GM23248 (cell line): ENCODE measurements at regions not wholly inside any gene's neighbourhood (a gene's known extent, or its start where the extent isn't known, plus 50 kb on each side); places are given as distances from the start of the nearest gene placed in this dataset.
"Not testable (repeated sequence)": the region's sequence is repeated elsewhere in the genome, so short reads cannot be mapped to it uniquely, and the experiment has no call there.

ENCODE experiments used
- DNase-seq: peaks from one replicate; pipeline ENCODE4 v3.0.0-alpha.2; 2015
- H2AFZ ChIP-seq: fragments of 200-600 bp; sonication (generic); 2 replicates; pipeline ENCODE4 v1.6.1; 2016; ENCODE audit warnings: antibody characterized with exemption
- H3F3A ChIP-seq: fragments of 200-600 bp; sonication (generic); 2 replicates; pipeline ENCODE4 v1.6.1; 2016; ENCODE audit warnings: mild to moderate bottlenecking, antibody characterized with exemption, mixed run types; ENCODE audit not compliant: insufficient read depth
- H3K27ac ChIP-seq: fragments of 200-600 bp; sonication (generic); 2 replicates; pipeline ENCODE4 v1.5.1; 2016; ENCODE audit warnings: mild to moderate bottlenecking
- H3K27me3 ChIP-seq: fragments of 200-600 bp; sonication (generic); replicated peaks from 2 replicates; pipeline ENCODE4 v1.6.1; 2016; ENCODE audit warnings: mild to moderate bottlenecking; ENCODE audit not compliant: insufficient read depth
- H3K36me3 ChIP-seq: fragments of 200-600 bp; sonication (generic); 2 replicates; pipeline ENCODE4 v1.6.1; 2016; ENCODE audit warnings: low read depth, mild to moderate bottlenecking
- H3K4me1 ChIP-seq: fragments of 200-600 bp; sonication (generic); 2 replicates; pipeline ENCODE4 v1.6.1; 2016; ENCODE audit warnings: mild to moderate bottlenecking; ENCODE audit not compliant: insufficient read depth
- H3K4me2 ChIP-seq: fragments of 200-600 bp; sonication (generic); one replicate; pipeline ENCODE4 v1.6.1; 2016; ENCODE audit warnings: mild to moderate bottlenecking; ENCODE audit not compliant: unreplicated experiment
- H3K4me3 ChIP-seq: fragments of 200-600 bp; sonication (generic); 2 replicates; pipeline ENCODE4 v1.5.1; 2016; ENCODE audit warnings: mild to moderate bottlenecking
- H3K79me2 ChIP-seq: fragments of 200-600 bp; sonication (generic); 2 replicates; pipeline ENCODE4 v1.6.1; 2016; ENCODE audit warnings: mild to moderate bottlenecking; ENCODE audit not compliant: insufficient read depth
- H3K9ac ChIP-seq: fragments of 200-600 bp; sonication (generic); 2 replicates; pipeline ENCODE4 v1.6.1; 2016; ENCODE audit warnings: mild to moderate bottlenecking
- H3K9me2 ChIP-seq: fragments of 200-600 bp; sonication (generic); 2 replicates; pipeline ENCODE4 v1.6.1; 2016; ENCODE audit warnings: mixed run types, mild to moderate bottlenecking, moderate library complexity; ENCODE audit not compliant: insufficient read depth
- H3K9me3 ChIP-seq: fragments of 200-600 bp; sonication (generic); one replicate; pipeline ENCODE4 v1.6.1; 2017; ENCODE audit warnings: low read depth
- H4K20me1 ChIP-seq: fragments of 200-600 bp; sonication (generic); 2 replicates; pipeline ENCODE4 v1.6.0; 2016; ENCODE audit not compliant: insufficient read depth
- EZH2 ChIP-seq: fragments of 200-600 bp; sonication (generic); IDR thresholded peaks from 2 replicates; pipeline ENCODE4 v1.6.1; 2018; ENCODE audit warnings: antibody characterized with exemption, mild to moderate bottlenecking; ENCODE audit not compliant: insufficient read depth, poor library complexity, severe bottlenecking
- EZH2phosphoT487 ChIP-seq: fragments of 200-600 bp; sonication (generic); IDR thresholded peaks from 2 replicates; pipeline ENCODE4 v1.6.1; 2018; ENCODE audit warnings: antibody characterized with exemption, moderate library complexity, mild to moderate bottlenecking, low read depth; ENCODE audit not compliant: insufficient read depth
- WGBS, 2 experiments: methylation state at CpG; one replicate each; pipeline ENCODE4 v1.1.6; 2015 to 2017; ENCODE audit warnings: low lambda C conversion rate in 2 of 2, low coverage in 1 of 2; ENCODE audit errors: missing lambda C conversion rate in 2 of 2; 5-methylcytosine and 5-hydroxymethylcytosine counted together
- in situ Hi-C: fragments of 300-500 bp; cut with MboI; formaldehyde crosslinking; loops from 2 replicates; pipeline ENCODE4 v1.15.0; 2020

DNA sequence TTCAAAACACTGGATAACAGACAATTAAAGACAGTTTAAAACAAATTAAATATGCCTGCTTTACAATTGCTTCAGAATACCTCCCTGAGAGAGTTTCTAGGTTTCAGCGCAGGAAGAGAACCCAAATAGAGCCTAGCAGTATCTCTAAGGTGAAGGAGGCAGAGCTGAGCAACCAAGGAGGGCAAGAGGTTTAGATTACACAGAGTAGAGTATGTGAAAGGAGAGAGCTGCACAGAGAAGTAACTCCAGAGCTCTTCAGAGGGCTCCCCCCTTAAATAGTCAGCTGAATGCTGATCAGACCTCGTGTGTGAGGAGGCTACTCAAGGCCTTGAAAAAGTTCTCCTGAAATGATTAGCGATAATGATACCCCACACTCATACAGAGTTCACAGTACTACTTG, 386.5 kb upstream of the TCF4 start:
- no peaks in the 10 kb centered on the region for H3K9me2 ChIP-seq
- H3K9me3 ChIP-seq = no peaks in the 10 kb centered on the region
- no peak for DNase-seq
- 71 to 80% methylated on average over 3 of the region's 3 CpGs for WGBS, 2 experiments
- H4K20me1 ChIP-seq = no peaks in the 10 kb centered on the region
- no peaks in the 10 kb centered on the region for H3K79me2 ChIP-seq
- TF ChIP-seq EZH2phosphoT487 (no peak), EZH2 (no peak)
- H3K9ac ChIP-seq = no peak overlapping the region
- H3K36me3 ChIP-seq = no peaks in the 10 kb centered on the region
- no peak overlapping the region for H2AFZ ChIP-seq
- H3F3A ChIP-seq = no peaks in the 10 kb centered on the region
- no peak overlapping the region for H3K4me3 ChIP-seq
- no peaks in the 10 kb centered on the region for H3K27me3 ChIP-seq
- no peaks in the 10 kb centered on the region for H3K4me1 ChIP-seq
- H3K4me2 ChIP-seq = no peak overlapping the region
- in situ Hi-C loops = no loop called here
- no peak overlapping the region for H3K27ac ChIP-seq

DNA sequence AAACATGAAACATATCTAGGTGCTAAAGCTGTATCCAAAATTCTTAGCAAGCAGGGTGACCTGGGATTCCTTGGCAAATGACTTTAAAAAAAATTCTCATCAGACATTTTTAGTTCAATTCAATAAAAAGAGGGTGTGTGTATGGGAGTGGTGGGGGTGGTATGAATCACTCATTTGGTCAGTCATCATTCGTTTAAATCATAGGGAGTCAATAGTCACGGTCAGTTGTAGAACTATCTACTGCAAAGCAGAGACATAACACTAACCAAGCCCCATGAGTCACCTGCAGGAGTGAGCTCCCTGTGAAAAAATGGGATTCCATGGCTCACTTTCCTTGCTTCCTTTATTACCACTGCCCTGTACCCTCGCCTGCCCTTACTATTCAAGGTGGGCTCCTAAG, 380.6 kb upstream of the TCF4 start:
- Histone ChIP-seq H3K9ac (no peak overlapping the region), H3K4me2 (no peak overlapping the region), H3K9me3 (no peaks in the 10 kb centered on the region), H3K79me2 (no peaks in the 10 kb centered on the region), H3K36me3 (no peaks in the 10 kb centered on the region), H3K9me2 (no peaks in the 10 kb centered on the region), H3K4me3 (no peak overlapping the region), H4K20me1 (no peaks in the 10 kb centered on the region), H3F3A (no peaks in the 10 kb centered on the region), H3K27me3 (no peaks in the 10 kb centered on the region), H2AFZ (no peak overlapping the region), H3K27ac (no peak overlapping the region), H3K4me1 (peaks cover 8% of the 10 kb centered on the region; the same call in 1 of the 2 replicates)
- DNase-seq = peak; percentile 58
- in situ Hi-C loops = no loop called here
- 21 to 33% methylated on average over 3 of the region's 3 CpGs for WGBS, 2 experiments
- no peak for TF ChIP-seq EZH2phosphoT487
- TF ChIP-seq EZH2 = no peak

DNA sequence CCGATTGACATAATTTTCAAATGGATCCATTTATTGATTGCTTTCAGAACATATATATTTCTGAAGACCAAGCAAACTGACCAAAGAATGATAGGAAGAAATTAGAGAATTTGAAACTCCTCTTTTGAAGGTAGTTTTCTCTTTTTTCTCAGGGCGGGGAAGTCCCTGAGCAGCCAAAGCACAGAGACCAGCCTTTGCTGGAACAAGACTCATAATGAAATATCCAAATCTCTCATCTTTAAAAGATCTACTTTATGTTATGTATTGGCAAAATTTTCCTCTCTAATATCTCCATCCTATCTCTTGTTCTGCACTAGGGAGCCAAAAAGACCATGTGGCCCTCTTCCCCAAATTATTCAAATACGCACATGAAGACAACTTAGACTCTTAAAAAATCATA, 379.0 kb upstream of the TCF4 start:
- no peak for DNase-seq
- Histone ChIP-seq H3F3A (no peaks in the 10 kb centered on the region), H3K9me2 (no peaks in the 10 kb centered on the region), H2AFZ (no peak overlapping the region), H3K27ac (no peak overlapping the region), H3K4me1 (peaks cover 8% of the 10 kb centered on the region; the same call in 1 of the 2 replicates), H4K20me1 (no peaks in the 10 kb centered on the region), H3K4me2 (no peak overlapping the region), H3K36me3 (no peaks in the 10 kb centered on the region), H3K9ac (no peak overlapping the region), H3K9me3 (no peaks in the 10 kb centered on the region), H3K27me3 (no peaks in the 10 kb centered on the region), H3K79me2 (no peaks in the 10 kb centered on the region), H3K4me3 (no peak overlapping the region)
- 97% methylated on average over 3 of the region's 3 CpGs for WGBS, 2 experiments
- in situ Hi-C loops = no loop called here
- no peak for TF ChIP-seq EZH2phosphoT487

DNA sequence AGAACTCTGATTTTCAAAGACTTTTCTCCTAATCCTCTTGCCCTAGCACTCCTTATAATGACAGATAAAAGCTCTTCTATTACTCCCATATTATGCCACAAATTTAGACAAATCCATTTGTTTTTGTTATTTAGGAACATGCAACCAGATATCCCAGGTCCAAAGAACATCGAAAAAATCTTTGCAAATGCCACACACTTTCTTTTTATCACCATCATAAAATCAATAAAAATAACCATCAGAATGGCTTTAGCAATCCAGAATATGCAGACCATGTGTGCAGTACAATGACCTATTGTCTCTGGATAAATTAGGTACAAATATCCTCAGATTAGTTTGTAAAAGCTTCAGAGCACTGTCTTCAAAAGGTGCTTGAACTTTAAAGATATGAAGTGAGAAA, 376.2 kb upstream of the TCF4 start:
- Histone ChIP-seq H3K9me2 (no peaks in the 10 kb centered on the region), H3K4me3 (no peak overlapping the region), H3K27ac (no peak overlapping the region), H3K27me3 (no peaks in the 10 kb centered on the region), H3K4me2 (no peak overlapping the region), H4K20me1 (no peaks in the 10 kb centered on the region), H3K36me3 (no peaks in the 10 kb centered on the region), H3K79me2 (no peaks in the 10 kb centered on the region), H3K4me1 (peaks cover 13% of the 10 kb centered on the region; the same call in 1 of the 2 replicates), H3K9ac (no peak overlapping the region), H2AFZ (no peak overlapping the region), H3K9me3 (no peaks in the 10 kb centered on the region), H3F3A (no peaks in the 10 kb centered on the region)
- DNase-seq = no peak
- WGBS, 2 experiments = 24 to 33% methylated on average over 1 of the region's 1 CpG
- no peak for TF ChIP-seq EZH2
- TF ChIP-seq EZH2phosphoT487 = no peak
- in situ Hi-C loops = no loop called here

DNA sequence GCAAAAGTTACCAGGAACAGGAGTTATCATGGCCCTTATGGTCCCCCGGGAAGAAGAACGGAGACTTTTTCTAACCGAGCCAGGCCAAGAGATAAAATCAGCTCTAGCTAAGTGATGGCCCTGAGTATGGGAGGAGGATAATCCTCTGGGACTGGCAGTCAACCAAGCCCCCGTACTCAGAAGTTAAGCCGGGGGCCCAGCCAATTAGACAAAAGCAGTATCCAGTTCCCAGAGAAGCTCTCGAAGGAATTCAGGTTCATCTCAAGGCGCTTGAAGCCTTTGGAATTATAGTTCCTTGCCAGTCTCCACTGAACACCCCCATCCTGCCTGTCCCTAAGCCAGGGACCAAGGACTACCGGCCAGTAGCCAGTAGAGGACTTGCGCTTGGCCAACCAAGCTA, 365.3 kb upstream of the TCF4 start:
- H3F3A ChIP-seq = no peaks in the 10 kb centered on the region
- TF ChIP-seq EZH2 (no peak), EZH2phosphoT487 (no peak)
- H3K27me3 ChIP-seq = no peaks in the 10 kb centered on the region
- H3K27ac ChIP-seq = no peak overlapping the region
- H3K9ac ChIP-seq = no peak overlapping the region
- H3K9me3 ChIP-seq = no peaks in the 10 kb centered on the region
- no peaks in the 10 kb centered on the region for H3K36me3 ChIP-seq
- no peak overlapping the region for H3K4me3 ChIP-seq
- WGBS, 2 experiments = 86 to 90% methylated on average over 9 of the region's 9 CpGs
- in situ Hi-C loops = no loop called here
- DNase-seq = no peak
- H3K79me2 ChIP-seq = no peaks in the 10 kb centered on the region
- H3K4me1 ChIP-seq = no peaks in the 10 kb centered on the region
- no peaks in the 10 kb centered on the region for H3K9me2 ChIP-seq
- no peak overlapping the region for H3K4me2 ChIP-seq
- no peaks in the 10 kb centered on the region for H4K20me1 ChIP-seq
- no peak overlapping the region for H2AFZ ChIP-seq

DNA sequence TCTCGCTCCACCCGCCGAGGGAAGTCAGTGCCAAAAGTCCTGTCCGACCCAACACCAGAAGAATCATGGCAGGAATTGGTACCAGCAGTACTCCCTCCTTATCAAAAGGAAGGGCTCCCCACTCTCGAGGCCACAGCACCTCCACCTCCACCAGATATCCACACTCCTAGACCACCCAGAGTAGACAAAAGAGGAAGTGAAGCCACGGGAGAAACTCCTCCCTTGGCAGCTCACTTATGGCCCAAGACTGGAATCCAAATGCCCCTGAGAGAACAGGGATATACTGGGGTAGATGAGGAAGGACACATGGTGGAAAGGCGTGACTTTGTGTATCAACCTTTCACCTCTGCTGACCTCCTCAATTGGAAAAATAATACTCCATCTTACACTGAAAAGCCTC, 363.7 kb upstream of the TCF4 start:
- H3K27ac ChIP-seq, H3K36me3 ChIP-seq, H3K79me2 ChIP-seq, in situ Hi-C loops, DNase-seq, H2AFZ ChIP-seq, H3K9ac ChIP-seq, H3K4me2 ChIP-seq, H3K9me2 ChIP-seq, H3K4me3 ChIP-seq, H4K20me1 ChIP-seq, H3F3A ChIP-seq, H3K9me3 ChIP-seq, H3K27me3 ChIP-seq, H3K4me1 ChIP-seq: not testable (repeated sequence)
- WGBS, 2 experiments = 73 to 83% methylated on average over 7 of the region's 7 CpGs
